GM21447 (cell line): ENCODE measurements at regions not wholly inside any gene's neighbourhood (a gene's known extent, or its start where the extent isn't known, plus 50 kb on each side); places are given as distances from the start of the nearest gene placed in this dataset.
"Not testable (repeated sequence)": the region's sequence is repeated elsewhere in the genome, so short reads cannot be mapped to it uniquely, and the experiment has no call there.

Source experiments
- ATAC-seq: cut with Tn5 transposase; IDR thresholded peaks from one replicate; pipeline ENCODE4 v1.9.1; 2021; ENCODE audit not compliant: unreplicated experiment

- no peak for ATAC-seq
Observed at GRCh38 chr18:39480494-39481195, 1915.0 kb upstream of the CELF4 start.

DNA sequence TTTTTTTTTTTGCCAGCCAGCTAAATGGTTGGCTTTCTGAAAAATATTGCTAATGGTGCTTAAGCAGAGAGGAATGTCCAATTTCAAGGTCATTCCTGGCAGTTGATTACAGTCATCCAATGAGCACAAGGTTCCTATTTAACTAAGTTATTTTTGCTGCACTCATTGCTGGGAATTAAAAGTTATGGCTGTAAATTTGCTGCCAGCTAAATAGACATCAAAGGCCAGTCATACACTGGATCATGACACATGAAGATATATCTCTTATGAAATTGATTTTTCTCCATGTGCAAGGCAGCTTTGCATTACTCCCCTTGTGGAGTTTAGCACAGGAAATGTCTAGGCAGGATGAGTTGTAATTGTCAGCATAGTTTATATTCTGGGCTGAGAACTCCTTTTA lies 1898.4 kb upstream of the CELF4 start:
- ATAC-seq = no peak

GRCh38 chr18:39462436-39462835 lies 1896.8 kb upstream of the CELF4 start:
- ATAC-seq = no peak

DNA sequence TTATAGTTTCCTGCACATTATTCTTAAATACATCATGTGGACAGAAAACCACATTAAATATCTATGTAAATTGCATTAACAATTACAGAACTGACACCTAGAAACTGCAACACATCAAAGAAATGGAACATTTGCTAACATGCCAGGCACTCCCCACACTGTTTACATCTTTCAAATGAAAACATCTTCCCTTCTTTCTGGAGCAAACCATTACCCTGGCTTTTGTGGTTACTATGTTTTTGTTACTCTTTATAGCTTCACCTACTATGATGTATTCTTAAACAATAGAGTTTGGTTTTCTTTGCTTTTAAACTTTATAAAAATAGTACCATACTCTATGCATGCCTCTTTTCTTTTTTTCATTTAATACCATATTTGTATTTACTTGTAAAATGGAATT lies 1894.5 kb upstream of the CELF4 start:
- no peak for ATAC-seq

GRCh38 chr18:39455285-39455684 lies 1889.7 kb upstream of the CELF4 start:
- ATAC-seq = no peak

DNA sequence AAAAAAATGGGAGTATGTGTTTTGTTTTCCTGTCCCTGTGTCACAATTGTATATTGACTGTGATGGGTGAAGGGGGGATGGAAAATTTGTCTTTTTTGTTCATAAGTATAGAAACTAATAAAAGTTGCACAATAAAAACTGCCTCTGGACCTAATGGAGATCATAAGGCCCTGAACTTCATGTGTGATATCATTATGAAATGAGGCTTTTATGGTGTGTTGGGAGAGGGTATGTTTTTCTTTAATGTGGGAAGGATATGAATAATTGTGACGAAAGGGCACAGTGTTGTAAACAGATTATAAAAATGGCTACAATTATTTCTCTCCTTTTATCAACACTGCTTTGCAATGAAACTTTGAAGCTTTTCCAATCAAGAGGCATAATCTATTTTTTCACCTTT lies 1889.3 kb upstream of the CELF4 start:
- ATAC-seq = no peak

GRCh38 chr18:39453882-39454281 lies 1888.3 kb upstream of the CELF4 start:
- ATAC-seq = no peak

GRCh38 chr18:39453356-39453755 lies 1887.8 kb upstream of the CELF4 start:
- ATAC-seq = no peak

- ATAC-seq = no peak
Observed at GRCh38 chr18:39450958-39451357, 1885.4 kb upstream of the CELF4 start.

- no peak for ATAC-seq
Observed at GRCh38 chr18:39449566-39449965, 1884.0 kb upstream of the CELF4 start.

DNA sequence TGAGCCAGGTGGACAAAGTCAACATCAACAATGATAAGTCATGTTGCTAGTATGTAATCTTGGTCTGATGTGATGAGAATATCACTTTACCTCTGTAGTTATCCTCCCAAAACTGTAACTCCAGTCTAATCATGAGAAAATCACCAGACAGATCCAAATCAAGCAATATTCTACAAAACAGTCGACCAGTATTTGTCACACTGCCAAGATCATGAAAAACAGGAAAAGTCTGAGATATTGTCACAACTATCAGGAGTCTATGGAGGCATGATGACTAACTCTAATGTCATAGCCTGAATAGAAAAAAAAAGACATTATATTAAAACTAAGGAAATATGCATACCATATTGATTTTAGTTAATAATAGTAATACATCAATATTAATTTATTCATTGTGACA lies 1883.3 kb upstream of the CELF4 start:
- no peak for ATAC-seq

DNA sequence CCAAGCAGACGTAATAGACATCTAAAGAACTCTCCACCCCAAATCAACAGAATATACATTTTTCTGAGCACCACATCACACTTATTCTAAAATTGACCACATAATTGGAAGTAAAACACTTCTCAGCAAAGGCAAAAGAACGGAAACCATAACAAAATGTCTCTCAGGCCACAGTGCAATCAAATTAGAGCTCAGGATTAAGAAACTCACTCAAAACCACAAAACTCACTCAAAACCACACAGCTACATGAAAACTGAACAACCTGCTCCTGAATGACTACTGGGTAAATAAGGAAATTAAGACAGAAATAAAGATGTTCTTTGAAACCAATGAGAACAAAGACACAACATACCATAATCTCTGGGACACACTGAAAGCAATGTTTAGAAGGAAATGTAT lies 1879.4 kb upstream of the CELF4 start:
- not testable (repeated sequence) for ATAC-seq

DNA sequence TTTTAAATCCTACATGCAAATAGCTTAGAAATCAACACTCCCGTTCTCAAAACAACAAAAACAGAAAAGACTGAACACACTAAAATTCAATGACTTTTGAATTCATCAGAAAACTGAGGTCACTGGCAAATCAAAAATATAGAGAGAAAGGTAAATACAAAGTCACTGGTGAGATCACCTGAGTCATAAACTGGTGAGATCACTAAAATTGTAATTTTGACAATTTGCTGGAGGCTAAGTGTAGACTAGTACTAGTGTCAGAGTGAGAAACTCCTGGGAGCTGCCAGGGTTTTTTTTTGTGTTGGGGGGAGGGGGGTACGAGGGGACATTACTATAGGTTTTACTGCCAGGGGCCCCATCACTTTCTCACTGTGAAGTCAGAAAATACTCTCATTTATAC lies 1876.0 kb upstream of the CELF4 start:
- no peak for ATAC-seq

- ATAC-seq = no peak
Observed at GRCh38 chr18:39435996-39436395, 1870.4 kb upstream of the CELF4 start.

DNA sequence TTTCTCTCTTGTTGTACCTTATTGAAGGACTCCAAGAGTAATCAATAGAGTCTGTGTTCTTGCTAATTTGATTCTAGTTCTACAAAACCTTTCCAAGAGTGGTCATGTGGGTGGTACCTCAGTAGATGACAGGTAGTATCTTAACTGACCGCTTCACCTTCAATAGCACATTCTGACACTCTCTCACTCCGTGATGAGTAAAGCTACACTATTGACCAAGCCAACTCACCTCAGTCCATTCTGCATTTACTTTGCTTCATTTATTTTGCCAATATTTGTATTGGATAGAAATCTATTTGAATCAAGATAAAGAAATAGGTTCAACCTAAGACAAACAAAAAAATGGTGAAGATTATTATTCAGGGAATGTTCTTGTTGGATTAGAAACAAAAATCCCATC lies 1869.6 kb upstream of the CELF4 start:
- ATAC-seq = no peak

DNA sequence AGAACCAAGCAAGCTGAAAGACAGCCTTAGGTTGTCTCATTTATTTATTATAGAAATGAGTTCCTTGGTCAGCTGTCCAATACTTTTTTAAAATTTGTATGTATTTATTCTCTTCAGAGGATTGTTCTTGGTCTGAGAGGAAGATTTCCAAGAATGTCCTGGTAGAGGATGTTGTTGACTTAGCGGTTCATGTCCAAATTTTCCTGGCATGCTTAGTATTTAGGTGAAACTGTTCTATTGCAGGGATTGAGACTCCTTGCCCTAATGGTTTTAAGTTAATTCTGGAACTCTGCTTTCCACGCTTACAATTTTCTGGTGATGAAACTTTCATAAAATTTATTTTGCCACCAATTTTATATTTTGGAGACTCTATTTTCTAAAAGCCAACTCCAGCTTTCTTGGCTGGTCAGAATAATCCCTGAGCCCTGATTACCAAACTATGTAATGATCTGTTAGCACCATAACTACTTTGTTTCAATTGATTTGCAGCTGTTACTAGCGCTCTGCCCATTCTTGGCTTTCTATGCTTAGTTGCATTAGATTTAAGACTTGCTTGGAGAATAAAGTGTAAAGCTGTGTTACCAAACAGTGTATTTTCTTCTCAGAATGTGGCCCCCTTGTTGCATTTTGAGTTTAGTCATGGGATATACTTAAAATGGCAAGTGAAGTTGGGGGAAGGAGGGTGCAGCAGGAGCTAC lies 1868.8 kb upstream of the CELF4 start:
- no peak for ATAC-seq

GRCh38 chr18:39425172-39425850 lies 1859.7 kb upstream of the CELF4 start:
- no peak for ATAC-seq

- ATAC-seq = no peak
Observed at GRCh38 chr18:39424261-39424660, 1858.7 kb upstream of the CELF4 start.

DNA sequence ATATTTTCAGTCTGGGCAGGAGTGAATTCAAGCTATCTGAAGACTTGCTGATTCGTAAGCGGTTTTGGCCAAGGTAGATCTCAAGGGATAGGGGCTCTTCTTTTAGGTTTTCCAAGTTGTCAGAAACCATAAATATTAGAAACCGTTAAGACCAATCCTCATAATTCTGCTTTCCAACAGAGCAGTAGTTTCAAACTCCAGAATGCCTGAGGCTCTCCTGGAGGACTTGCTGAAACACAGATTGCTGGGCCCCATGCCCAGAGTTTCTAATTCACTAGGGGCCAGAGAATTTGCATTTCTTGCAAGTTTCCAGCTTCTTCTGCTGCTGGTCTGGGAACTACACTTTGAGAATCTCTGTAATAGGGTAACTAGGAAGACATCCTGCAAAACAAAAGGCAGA lies 1855.7 kb upstream of the CELF4 start:
- no peak for ATAC-seq

- no peak for ATAC-seq
Observed at GRCh38 chr18:39419315-39419714, 1853.7 kb upstream of the CELF4 start.

DNA sequence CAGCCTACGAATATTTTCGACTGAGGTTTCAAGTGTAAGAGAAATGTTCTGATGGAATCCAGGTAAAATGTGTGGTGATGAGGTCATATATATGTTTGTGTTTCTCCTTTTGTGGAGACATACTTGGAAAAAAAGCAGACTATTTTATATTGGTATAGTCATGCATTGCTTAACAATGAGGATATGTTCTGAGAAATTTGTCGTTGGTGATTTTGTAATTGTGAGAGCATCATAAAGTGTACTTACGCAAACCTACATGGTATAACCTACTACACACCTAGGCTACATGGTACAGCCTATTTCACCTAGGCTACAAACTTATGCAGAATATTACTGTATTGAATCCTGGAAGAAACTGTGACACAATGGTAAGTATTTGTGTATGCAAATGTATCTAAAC lies 1849.9 kb upstream of the CELF4 start:
- no peak for ATAC-seq

GRCh38 chr18:39414009-39414700 lies 1848.6 kb upstream of the CELF4 start:
- no peak for ATAC-seq
